ENCODE measurements at regions not wholly inside any gene's neighbourhood (a gene's known extent, or its start where the extent isn't known, plus 50 kb on each side); places are given as distances from the start of the nearest gene placed in this dataset.

DNA sequence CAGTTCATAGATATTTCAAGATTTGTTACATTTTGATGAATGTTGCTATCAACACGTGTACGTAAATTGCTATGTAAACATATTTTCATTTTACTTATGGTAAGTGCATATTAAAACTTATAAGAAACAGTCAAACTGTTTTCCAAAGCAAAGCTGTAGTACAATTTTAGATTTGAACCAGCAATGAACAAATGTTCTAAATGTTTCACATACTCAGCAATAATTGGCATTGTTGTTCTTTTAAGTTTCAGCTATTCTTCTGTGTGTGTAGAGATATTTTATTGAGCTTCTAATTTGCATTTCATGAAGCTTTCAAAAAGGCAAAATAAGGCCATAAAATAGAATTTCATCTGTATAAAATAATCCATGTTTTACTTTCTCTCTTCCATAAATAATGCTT, 1433.2 kb downstream of the LRFN5 start:
- POLR2A ChIA-PET (ENCODE audit: unreplicated experiment) = interaction anchor here (0.7 kb wide), 2 partner anchors 844 to 913 kb away, joined by 3 to 14 read pairs; no protein-coding TSS in a partner anchor
- CTCF ChIA-PET = no interaction called here
- H4K20me1 ChIP-seq (ENCODE audit: low read length) = no peaks in the 10 kb centered on the region
- H3K27ac ChIP-seq (ENCODE audit: low read length) = no peak overlapping the region
- H3K79me2 ChIP-seq (ENCODE audit: low read length) = no peaks in the 10 kb centered on the region
- H3F3A ChIP-seq (ENCODE audit: low read length, unreplicated experiment) = no peaks in the 10 kb centered on the region
- no peaks in the 10 kb centered on the region for H3K36me3 ChIP-seq (ENCODE audit: low read depth, low read length)
- TF ChIP-seq EZH2phosphoT487 (IDR thresholded peaks at IDR 0.05; ENCODE audit: borderline replicate concordance, low read length) (no peak), EZH2 (IDR thresholded peaks at IDR 0.05; ENCODE audit: low read length, unreplicated experiment) (no peak)
- TF ChIP-seq, protein P1, sequence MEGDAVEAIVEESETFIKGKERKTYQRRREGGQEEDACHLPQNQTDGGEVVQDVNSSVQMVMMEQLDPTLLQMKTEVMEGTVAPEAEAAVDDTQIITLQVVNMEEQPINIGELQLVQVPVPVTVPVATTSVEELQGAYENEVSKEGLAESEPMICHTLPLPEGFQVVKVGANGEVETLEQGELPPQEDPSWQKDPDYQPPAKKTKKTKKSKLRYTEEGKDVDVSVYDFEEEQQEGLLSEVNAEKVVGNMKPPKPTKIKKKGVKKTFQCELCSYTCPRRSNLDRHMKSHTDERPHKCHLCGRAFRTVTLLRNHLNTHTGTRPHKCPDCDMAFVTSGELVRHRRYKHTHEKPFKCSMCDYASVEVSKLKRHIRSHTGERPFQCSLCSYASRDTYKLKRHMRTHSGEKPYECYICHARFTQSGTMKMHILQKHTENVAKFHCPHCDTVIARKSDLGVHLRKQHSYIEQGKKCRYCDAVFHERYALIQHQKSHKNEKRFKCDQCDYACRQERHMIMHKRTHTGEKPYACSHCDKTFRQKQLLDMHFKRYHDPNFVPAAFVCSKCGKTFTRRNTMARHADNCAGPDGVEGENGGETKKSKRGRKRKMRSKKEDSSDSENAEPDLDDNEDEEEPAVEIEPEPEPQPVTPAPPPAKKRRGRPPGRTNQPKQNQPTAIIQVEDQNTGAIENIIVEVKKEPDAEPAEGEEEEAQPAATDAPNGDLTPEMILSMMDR (conservative IDR thresholded peaks at IDR 0.05; ENCODE audit: low read depth, low read length) = no peak
- no peak overlapping the region for H2AFZ ChIP-seq (ENCODE audit: low read length)
- H3K4me2 ChIP-seq (ENCODE audit: low read length) = no peak overlapping the region
- ATAC-seq (no peak), DNase-seq (no peak)
- no peak overlapping the region for H3K4me3 ChIP-seq (ENCODE audit: low read length)
- no peaks in the 10 kb centered on the region for H3K9me2 ChIP-seq (replicated peaks; ENCODE audit: low read length)
- H3K27me3 ChIP-seq (ENCODE audit: low read length) = no peaks in the 10 kb centered on the region
- no TSS peak for BruUV-seq (replicated peaks)
- H3K4me1 ChIP-seq (ENCODE audit: insufficient read depth, low read length) = no peaks in the 10 kb centered on the region
- intact Hi-C loops (cut with micrococcal nuclease) = loop anchor here (10.0 kb wide), 1 partner anchor 425 kb away; no protein-coding TSS in a partner anchor
- H3K9me3 ChIP-seq (ENCODE audit: low read length) = no peaks in the 10 kb centered on the region
- H3K9ac ChIP-seq (ENCODE audit: low read length) = no peak overlapping the region

DNA sequence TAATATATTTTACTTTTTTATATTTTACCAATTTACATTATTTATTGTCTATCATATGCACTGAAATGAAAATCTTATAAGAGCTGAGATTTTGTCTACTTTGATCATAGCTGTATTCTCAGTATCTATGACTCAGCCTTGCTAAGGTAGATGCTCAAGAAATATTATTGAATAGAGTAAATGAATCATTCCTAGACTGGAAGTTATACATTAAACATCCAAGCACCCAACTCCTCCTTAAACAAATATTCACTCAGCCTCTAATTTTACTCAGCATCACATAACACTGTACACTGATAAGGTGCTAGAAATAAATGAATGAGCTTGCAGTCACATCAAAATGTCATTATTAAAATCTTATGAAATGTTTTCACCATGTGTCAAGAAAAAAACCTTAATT, 1424.9 kb downstream of the LRFN5 start:
- Histone ChIP-seq H3K79me2 (ENCODE audit: low read length) (no peaks in the 10 kb centered on the region), H2AFZ (ENCODE audit: low read length) (no peak overlapping the region), H3K9ac (ENCODE audit: low read length) (no peak overlapping the region), H3K4me1 (ENCODE audit: insufficient read depth, low read length) (0 out of 2 replicates have a peak, but pooled peaks cover 3% of the 10 kb centered on the region), H3F3A (ENCODE audit: low read length, unreplicated experiment) (no peaks in the 10 kb centered on the region), H3K27me3 (ENCODE audit: low read length) (no peaks in the 10 kb centered on the region), H3K9me3 (ENCODE audit: low read length) (no peaks in the 10 kb centered on the region), H3K36me3 (ENCODE audit: low read depth, low read length) (no peaks in the 10 kb centered on the region), H3K4me3 (ENCODE audit: low read length) (no peak overlapping the region), H4K20me1 (ENCODE audit: low read length) (peaks cover 3% of the 10 kb centered on the region; the same call in 1 of the 2 replicates), H3K9me2 (replicated peaks; ENCODE audit: low read length) (no peaks in the 10 kb centered on the region), H3K27ac (ENCODE audit: low read length) (no peak overlapping the region), H3K4me2 (ENCODE audit: low read length) (no peak overlapping the region)
- DNase-seq (peak; percentile 50), ATAC-seq (peak; percentile 90)
- no TSS peak for BruUV-seq (replicated peaks)
- no peak for TF ChIP-seq EZH2 (IDR thresholded peaks at IDR 0.05; ENCODE audit: low read length, unreplicated experiment)
- TF ChIP-seq, protein P1 (conservative IDR thresholded peaks at IDR 0.05; ENCODE audit: low read depth, low read length) = no peak
- TF ChIP-seq EZH2phosphoT487 (IDR thresholded peaks at IDR 0.05; ENCODE audit: borderline replicate concordance, low read length) = no peak
- ChIA-PET CTCF (no interaction called here), POLR2A (ENCODE audit: unreplicated experiment) (no interaction called here)
- intact Hi-C loops (cut with micrococcal nuclease) = loop anchor here (10.0 kb wide), 1 partner anchor 433 kb away; no protein-coding TSS in a partner anchor

DNA sequence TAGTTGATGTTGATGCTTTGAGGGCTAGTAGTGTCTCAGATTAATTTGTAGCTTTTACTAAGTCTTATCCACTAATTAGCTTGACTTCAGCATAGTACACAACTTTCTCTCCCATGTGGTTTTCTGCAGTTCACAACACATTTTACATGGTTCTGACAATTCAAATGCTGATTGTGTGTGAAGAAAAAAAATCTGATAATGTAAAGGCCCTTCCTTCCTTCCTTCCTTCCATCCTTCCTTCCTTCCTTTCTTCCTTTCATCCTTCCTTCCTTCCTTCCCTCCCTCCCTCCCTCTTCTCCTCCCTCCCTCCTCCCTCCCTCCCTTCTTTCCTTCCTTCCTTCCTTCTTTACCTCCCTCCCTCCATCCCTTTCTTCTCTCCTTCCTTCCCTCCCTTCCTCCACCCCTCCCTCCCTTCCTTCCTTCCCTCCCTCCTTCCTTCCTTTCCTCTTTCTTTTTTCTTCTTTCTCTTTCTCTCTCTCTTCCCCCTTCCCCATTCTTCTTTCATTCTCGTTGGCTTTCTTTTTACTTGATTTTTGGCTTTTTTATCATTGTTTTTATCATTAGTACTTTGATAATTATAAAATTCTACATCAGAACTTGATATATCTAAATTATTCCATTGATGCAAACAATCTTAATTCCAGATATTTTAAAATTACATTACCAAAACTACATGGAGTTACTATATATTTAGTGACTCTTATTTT, 1415.6 kb downstream of the LRFN5 start:
- Histone ChIP-seq H3K9me3 (ENCODE audit: low read length) (0 out of 2 replicates have a peak, but pooled peaks cover 3% of the 10 kb centered on the region), H3K9me2 (replicated peaks; ENCODE audit: low read length) (no peaks in the 10 kb centered on the region), H3K9ac (ENCODE audit: low read length) (no peak overlapping the region), H3K27me3 (ENCODE audit: low read length) (no peaks in the 10 kb centered on the region), H3K36me3 (ENCODE audit: low read depth, low read length) (no peaks in the 10 kb centered on the region), H3K27ac (ENCODE audit: low read length) (no peak overlapping the region), H3K79me2 (ENCODE audit: low read length) (no peaks in the 10 kb centered on the region), H3K4me1 (ENCODE audit: insufficient read depth, low read length) (no peaks in the 10 kb centered on the region), H4K20me1 (ENCODE audit: low read length) (no peaks in the 10 kb centered on the region), H2AFZ (ENCODE audit: low read length) (no peak overlapping the region), H3K4me2 (ENCODE audit: low read length) (no peak overlapping the region), H3F3A (ENCODE audit: low read length, unreplicated experiment) (no peaks in the 10 kb centered on the region), H3K4me3 (ENCODE audit: low read length) (no peak overlapping the region)
- no TSS peak for BruUV-seq (replicated peaks)
- CTCF ChIA-PET = no interaction called here
- TF ChIP-seq EZH2phosphoT487 (IDR thresholded peaks at IDR 0.05; ENCODE audit: borderline replicate concordance, low read length) = no peak
- TF ChIP-seq EZH2 (IDR thresholded peaks at IDR 0.05; ENCODE audit: low read length, unreplicated experiment) = no peak
- TF ChIP-seq, protein P1 (conservative IDR thresholded peaks at IDR 0.05; ENCODE audit: low read depth, low read length) = no peak
- no peak for DNase-seq
- POLR2A ChIA-PET (ENCODE audit: unreplicated experiment) = no interaction called here
- no peak for ATAC-seq
- intact Hi-C loops (cut with micrococcal nuclease) = no loop called here

Measured in PC-3 (cell line).